ENCODE measurements at regions not wholly inside any gene's neighbourhood (a gene's known extent, or its start where the extent isn't known, plus 50 kb on each side); places are given as distances from the start of the nearest gene placed in this dataset.

DNA sequence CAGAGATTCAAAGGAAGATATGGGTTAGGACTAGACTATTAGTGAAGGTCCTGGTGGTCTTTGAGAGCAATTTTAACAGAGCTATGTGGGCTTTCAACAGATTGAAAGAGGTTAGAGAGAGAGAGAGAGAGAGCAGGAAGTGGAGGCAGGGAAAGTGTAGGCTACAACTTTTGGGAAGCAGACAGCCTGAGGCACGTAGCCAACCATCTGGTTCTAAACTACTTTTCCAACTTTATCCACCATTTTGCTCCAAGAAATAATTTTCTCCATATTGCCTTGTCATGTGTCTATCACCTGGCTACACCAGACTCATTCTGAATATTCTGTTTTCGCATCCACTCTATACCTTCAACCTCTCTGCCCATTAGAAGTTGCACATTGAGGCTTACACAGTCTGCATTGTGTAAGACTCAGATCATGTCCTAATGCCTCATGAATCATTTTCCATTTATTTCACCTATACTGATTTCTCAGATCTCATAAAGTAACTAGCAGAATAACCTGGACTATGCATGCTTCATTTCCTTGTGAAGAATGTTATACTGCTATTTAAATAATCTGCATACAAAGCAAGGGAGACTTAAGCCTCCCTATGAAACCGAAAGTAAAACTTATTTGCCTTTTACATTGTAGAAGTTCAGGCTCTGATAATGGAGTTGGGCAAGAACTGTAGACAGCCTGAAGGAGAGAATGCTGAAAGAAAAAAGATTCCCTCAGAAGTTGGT, 235.6 kb downstream of the ELAVL2 start:
- TF ChIP-seq, protein P1, sequence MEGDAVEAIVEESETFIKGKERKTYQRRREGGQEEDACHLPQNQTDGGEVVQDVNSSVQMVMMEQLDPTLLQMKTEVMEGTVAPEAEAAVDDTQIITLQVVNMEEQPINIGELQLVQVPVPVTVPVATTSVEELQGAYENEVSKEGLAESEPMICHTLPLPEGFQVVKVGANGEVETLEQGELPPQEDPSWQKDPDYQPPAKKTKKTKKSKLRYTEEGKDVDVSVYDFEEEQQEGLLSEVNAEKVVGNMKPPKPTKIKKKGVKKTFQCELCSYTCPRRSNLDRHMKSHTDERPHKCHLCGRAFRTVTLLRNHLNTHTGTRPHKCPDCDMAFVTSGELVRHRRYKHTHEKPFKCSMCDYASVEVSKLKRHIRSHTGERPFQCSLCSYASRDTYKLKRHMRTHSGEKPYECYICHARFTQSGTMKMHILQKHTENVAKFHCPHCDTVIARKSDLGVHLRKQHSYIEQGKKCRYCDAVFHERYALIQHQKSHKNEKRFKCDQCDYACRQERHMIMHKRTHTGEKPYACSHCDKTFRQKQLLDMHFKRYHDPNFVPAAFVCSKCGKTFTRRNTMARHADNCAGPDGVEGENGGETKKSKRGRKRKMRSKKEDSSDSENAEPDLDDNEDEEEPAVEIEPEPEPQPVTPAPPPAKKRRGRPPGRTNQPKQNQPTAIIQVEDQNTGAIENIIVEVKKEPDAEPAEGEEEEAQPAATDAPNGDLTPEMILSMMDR (conservative IDR thresholded peaks at IDR 0.05 in 1 of 2, IDR thresholded peaks at IDR 0.05 in 1 of 2; ENCODE audit: extremely low read depth in 1 of 2, insufficient read depth in 1 of 2, low read depth in 1 of 2, low read length in 2 of 2): no peak
- no peak for TF ChIP-seq EZH2 (IDR thresholded peaks at IDR 0.05; ENCODE audit: borderline replicate concordance, low read length)
